ENCODE measurements at regions not wholly inside any gene's neighbourhood (a gene's known extent, or its start where the extent isn't known, plus 50 kb on each side); places are given as distances from the start of the nearest gene placed in this dataset.

DNA sequence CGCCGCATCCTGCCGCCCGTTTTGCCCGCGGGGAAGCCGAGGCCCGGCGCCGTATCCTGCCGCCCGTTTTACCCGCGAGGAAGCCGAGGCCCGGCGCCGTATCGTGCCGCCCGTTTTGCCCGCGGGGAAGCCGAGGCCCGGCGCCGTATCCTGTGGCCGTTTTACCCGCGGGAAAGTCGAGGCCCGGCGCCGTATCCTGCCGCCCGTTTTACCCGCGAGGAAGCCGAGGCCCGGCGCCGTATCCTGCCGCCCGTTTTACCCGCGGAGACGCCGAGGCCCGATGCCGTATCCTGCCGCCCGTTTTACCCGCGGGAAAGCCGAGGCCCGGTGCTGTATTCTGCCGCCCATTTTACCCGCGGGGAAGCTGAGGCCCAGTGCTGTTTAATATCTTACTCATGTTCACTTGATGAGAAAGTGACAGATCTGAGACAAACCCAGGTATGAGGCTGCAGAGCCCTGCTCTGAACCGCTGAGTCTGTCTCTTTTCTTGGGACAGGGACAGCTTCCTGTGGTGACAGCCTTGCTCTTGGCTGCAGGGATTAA, 129.4 kb downstream of the CDH26 start:
- no peak for TF ChIP-seq CTCF (IDR thresholded peaks at IDR 0.05)
- Mint-ChIP-seq H3K27me3 (ENCODE audit: unreplicated experiment) (peaks cover 9% of the 10 kb centered on the region), H3K27ac (ENCODE audit: unreplicated experiment) (no peak overlapping the region), H3K9me3 (ENCODE audit: unreplicated experiment) (peaks cover 8% of the 10 kb centered on the region), H3K4me1 (ENCODE audit: unreplicated experiment) (no peaks in the 10 kb centered on the region), H3K36me3 (ENCODE audit: unreplicated experiment) (no peaks in the 10 kb centered on the region), H3K4me3 (ENCODE audit: unreplicated experiment) (no peak overlapping the region)
- no peak for DNase-seq (ENCODE audit: extremely low spot score, unreplicated experiment)

- no peak for DNase-seq (ENCODE audit: extremely low spot score, unreplicated experiment)
- Mint-ChIP-seq H3K27me3 (ENCODE audit: unreplicated experiment) (peaks cover 5% of the 10 kb centered on the region), H3K9me3 (ENCODE audit: unreplicated experiment) (peaks cover 13% of the 10 kb centered on the region), H3K4me3 (ENCODE audit: unreplicated experiment) (no peak overlapping the region), H3K27ac (ENCODE audit: unreplicated experiment) (no peak overlapping the region), H3K4me1 (ENCODE audit: unreplicated experiment) (no peaks in the 10 kb centered on the region), H3K36me3 (ENCODE audit: unreplicated experiment) (no peaks in the 10 kb centered on the region)
- no peak for TF ChIP-seq CTCF (IDR thresholded peaks at IDR 0.05)
Measured at GRCh38 chr20:60088236-60088635, 130.0 kb downstream of the CDH26 start.

DNA sequence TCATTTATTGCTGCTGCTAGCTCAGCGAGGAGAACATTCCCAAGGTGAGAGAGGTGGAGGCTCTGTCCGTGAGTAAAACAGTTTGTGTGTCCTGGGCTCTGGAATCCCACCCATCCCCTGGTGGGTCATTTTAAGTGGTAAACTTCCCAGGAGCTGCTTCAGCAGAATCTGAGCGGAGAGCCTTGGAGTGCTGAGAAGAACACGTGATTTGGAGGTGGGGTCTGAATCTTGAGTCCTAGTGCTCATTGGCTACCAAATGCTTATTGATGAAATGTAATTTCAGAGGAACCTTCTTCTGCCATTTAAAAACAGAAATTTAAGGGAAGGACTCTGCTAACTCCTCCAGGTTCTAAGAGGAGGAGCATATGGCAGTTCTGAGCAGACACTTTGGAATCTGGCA, 132.4 kb downstream of the CDH26 start:
- H3K27me3 Mint-ChIP-seq (ENCODE audit: unreplicated experiment), result no peaks in the 10 kb centered on the region
- no peak for DNase-seq (ENCODE audit: extremely low spot score, unreplicated experiment)
- H3K9me3 Mint-ChIP-seq (ENCODE audit: unreplicated experiment), result peaks cover 13% of the 10 kb centered on the region
- H3K4me3 Mint-ChIP-seq (ENCODE audit: unreplicated experiment), result no peak overlapping the region
- H3K4me1 Mint-ChIP-seq (ENCODE audit: unreplicated experiment), result no peaks in the 10 kb centered on the region
- H3K27ac Mint-ChIP-seq (ENCODE audit: unreplicated experiment), result no peak overlapping the region
- no peaks in the 10 kb centered on the region for H3K36me3 Mint-ChIP-seq (ENCODE audit: unreplicated experiment)
- TF ChIP-seq CTCF (IDR thresholded peaks at IDR 0.05), result no peak

DNA sequence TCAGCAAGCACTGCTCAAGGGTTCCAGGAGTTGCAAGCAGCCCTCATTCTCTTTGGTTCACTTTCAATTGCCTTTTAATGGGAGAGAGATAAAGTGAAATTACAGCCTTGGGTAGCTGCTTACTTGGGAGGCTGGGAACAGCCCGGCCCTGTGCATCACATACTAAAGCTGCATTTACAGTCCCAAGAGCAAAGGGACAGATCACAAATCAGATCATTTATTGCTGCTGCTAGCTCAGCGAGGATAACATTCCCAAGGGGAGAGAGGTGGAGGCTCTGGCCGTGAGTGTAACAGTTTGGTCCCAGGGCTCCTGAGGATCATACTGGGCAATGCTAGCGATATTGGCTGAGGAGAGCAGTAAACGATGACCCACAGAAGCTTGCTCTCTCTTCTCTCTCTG, 133.1 kb downstream of the CDH26 start:
- H3K4me3 Mint-ChIP-seq (ENCODE audit: unreplicated experiment), result no peak overlapping the region
- no peak for DNase-seq (ENCODE audit: extremely low spot score, unreplicated experiment)
- H3K27ac Mint-ChIP-seq (ENCODE audit: unreplicated experiment), result no peak overlapping the region
- no peaks in the 10 kb centered on the region for H3K36me3 Mint-ChIP-seq (ENCODE audit: unreplicated experiment)
- no peaks in the 10 kb centered on the region for H3K4me1 Mint-ChIP-seq (ENCODE audit: unreplicated experiment)
- H3K27me3 Mint-ChIP-seq (ENCODE audit: unreplicated experiment), result no peaks in the 10 kb centered on the region
- no peak for TF ChIP-seq CTCF (IDR thresholded peaks at IDR 0.05)
- H3K9me3 Mint-ChIP-seq (ENCODE audit: unreplicated experiment), result peaks cover 13% of the 10 kb centered on the region

- no peak for TF ChIP-seq CTCF (IDR thresholded peaks at IDR 0.05)
- no peaks in the 10 kb centered on the region for H3K27me3 Mint-ChIP-seq (ENCODE audit: unreplicated experiment)
- peaks cover 13% of the 10 kb centered on the region for H3K9me3 Mint-ChIP-seq (ENCODE audit: unreplicated experiment)
- no peak for DNase-seq (ENCODE audit: extremely low spot score, unreplicated experiment)
- H3K36me3 Mint-ChIP-seq (ENCODE audit: unreplicated experiment), result no peaks in the 10 kb centered on the region
- H3K27ac Mint-ChIP-seq (ENCODE audit: unreplicated experiment), result no peak overlapping the region
- no peak overlapping the region for H3K4me3 Mint-ChIP-seq (ENCODE audit: unreplicated experiment)
- H3K4me1 Mint-ChIP-seq (ENCODE audit: unreplicated experiment), result no peaks in the 10 kb centered on the region
Measured at GRCh38 chr20:60091861-60092260, 133.6 kb downstream of the CDH26 start.
